ENCODE measurements at regions not wholly inside any gene's neighbourhood (a gene's known extent, or its start where the extent isn't known, plus 50 kb on each side); places are given as distances from the start of the nearest gene placed in this dataset.

- DNase-seq, result no peak
- H3K27me3 ChIP-seq, result no peaks in the 10 kb centered on the region
- no peak for ATAC-seq
- peaks cover 0 to 14% of the 10 kb centered on the region in 2 donors for H3K4me1 ChIP-seq
- intact Hi-C loops (cut with DNase I; ENCODE audit: low total_unique reads) (no loop called here), in situ Hi-C loops (cut with MboI; ENCODE audit: low sequenced_read_pairs in 4 of 4) (no loop called here)
- no peak for TF ChIP-seq CTCF (IDR thresholded peaks at IDR 0.05 in 4 of 5, conservative IDR thresholded peaks at IDR 0.05 in 1 of 5)
- no peak for TF ChIP-seq POLR2A (IDR thresholded peaks at IDR 0.05)
- H3K4me3 ChIP-seq, result no peak overlapping the region
- no peaks in the 10 kb centered on the region for H3K36me3 ChIP-seq
- H3K27ac ChIP-seq, result no peak overlapping the region
- no peaks in the 10 kb centered on the region for H3K9me3 ChIP-seq
Observed at GRCh38 chr10:4633776-4634175, 192.2 kb upstream of the AKR1E2 start.

GRCh38 chr10:4633186-4633585 lies 192.8 kb upstream of the AKR1E2 start:
- Histone ChIP-seq H3K27ac (no peak overlapping the region), H3K36me3 (no peaks in the 10 kb centered on the region), H3K27me3 (no peaks in the 10 kb centered on the region), H3K9me3 (no peaks in the 10 kb centered on the region), H3K4me3 (no peak overlapping the region), H3K4me1 (peaks cover 0 to 9% of the 10 kb centered on the region in 2 donors)
- in situ Hi-C loops (cut with MboI; ENCODE audit: low sequenced_read_pairs in 4 of 4), result no loop called here
- intact Hi-C loops (cut with DNase I; ENCODE audit: low total_unique reads), result no loop called here
- ATAC-seq, result no peak
- no peak for TF ChIP-seq POLR2A (IDR thresholded peaks at IDR 0.05)
- TF ChIP-seq CTCF (IDR thresholded peaks at IDR 0.05 in 4 of 5, conservative IDR thresholded peaks at IDR 0.05 in 1 of 5), result no peak
- DNase-seq, result no peak

- H3K27ac ChIP-seq, result no peak overlapping the region
- H3K36me3 ChIP-seq, result no peaks in the 10 kb centered on the region
- in situ Hi-C loops (cut with MboI; ENCODE audit: low sequenced_read_pairs in 4 of 4), result no loop called here
- peaks cover 0 to 4% of the 10 kb centered on the region in 2 donors for H3K4me1 ChIP-seq
- no peak for TF ChIP-seq CTCF (IDR thresholded peaks at IDR 0.05 in 4 of 5, conservative IDR thresholded peaks at IDR 0.05 in 1 of 5)
- TF ChIP-seq POLR2A (IDR thresholded peaks at IDR 0.05), result no peak
- DNase-seq, result no peak
- H3K9me3 ChIP-seq, result no peaks in the 10 kb centered on the region
- intact Hi-C loops (cut with DNase I; ENCODE audit: low total_unique reads), result no loop called here
- H3K4me3 ChIP-seq, result no peak overlapping the region
- H3K27me3 ChIP-seq, result no peaks in the 10 kb centered on the region
- no peak for ATAC-seq
Observed at GRCh38 chr10:4632757-4633156, 193.2 kb upstream of the AKR1E2 start.

GRCh38 chr10:4626919-4627318 lies 199.1 kb upstream of the AKR1E2 start:
- in situ Hi-C loops (cut with MboI; ENCODE audit: low sequenced_read_pairs in 4 of 4) (no loop called here), intact Hi-C loops (cut with DNase I; ENCODE audit: low total_unique reads) (no loop called here)
- Histone ChIP-seq H3K9me3 (no peaks in the 10 kb centered on the region), H3K4me3 (no peak overlapping the region), H3K27me3 (no peaks in the 10 kb centered on the region), H3K36me3 (no peaks in the 10 kb centered on the region), H3K27ac (no peak overlapping the region), H3K4me1 (no peaks in the 10 kb centered on the region)
- TF ChIP-seq CTCF (IDR thresholded peaks at IDR 0.05 in 4 of 5, conservative IDR thresholded peaks at IDR 0.05 in 1 of 5), result no peak
- DNase-seq (no peak), ATAC-seq (no peak)

GRCh38 chr10:4623757-4624420 lies 202.1 kb upstream of the AKR1E2 start:
- H3K4me3 ChIP-seq, result no peak overlapping the region
- no peaks in the 10 kb centered on the region for H3K4me1 ChIP-seq
- DNase-seq (no peak), ATAC-seq (no peak)
- intact Hi-C loops (cut with DNase I; ENCODE audit: low total_unique reads) (no loop called here), in situ Hi-C loops (cut with MboI; ENCODE audit: low sequenced_read_pairs in 4 of 4) (no loop called here)
- TF ChIP-seq CTCF (IDR thresholded peaks at IDR 0.05 in 4 of 5, conservative IDR thresholded peaks at IDR 0.05 in 1 of 5) (no peak), POLR2A (IDR thresholded peaks at IDR 0.05) (no peak)
- H3K27me3 ChIP-seq, result no peaks in the 10 kb centered on the region
- no peak overlapping the region for H3K27ac ChIP-seq
- no peaks in the 10 kb centered on the region for H3K9me3 ChIP-seq
- H3K36me3 ChIP-seq, result no peaks in the 10 kb centered on the region
